ENCODE measurements at regions not wholly inside any gene's neighbourhood (a gene's known extent, or its start where the extent isn't known, plus 50 kb on each side); places are given as distances from the start of the nearest gene placed in this dataset.

GRCh38 chr1:198942466-198942865 lies 303.6 kb downstream of the PTPRC start:
- no peaks in the 10 kb centered on the region for H3K27me3 ChIP-seq (ENCODE audit: low read depth, low read length)
- peaks cover 9% of the 10 kb centered on the region for H3K4me1 ChIP-seq (ENCODE audit: low read length)
- no peaks in the 10 kb centered on the region for H3K79me2 ChIP-seq (ENCODE audit: low read length)
- H3K9ac ChIP-seq (ENCODE audit: low read length): no peak overlapping the region
- no peak overlapping the region for H3K4me3 ChIP-seq (ENCODE audit: low read length)
- H4K20me1 ChIP-seq (ENCODE audit: insufficient read depth, low read length): no peaks in the 10 kb centered on the region
- 0 out of 2 replicates have a peak, but pooled peaks cover 4% of the 10 kb centered on the region for H3K9me3 ChIP-seq (ENCODE audit: insufficient read depth, low read length)
- no peak overlapping the region for H2AFZ ChIP-seq (ENCODE audit: low read depth, low read length)
- H3K4me2 ChIP-seq (ENCODE audit: low read length): no peak overlapping the region
- no peaks in the 10 kb centered on the region for H3K36me3 ChIP-seq (replicated peaks; ENCODE audit: low read depth, low read length)
- H3K27ac ChIP-seq (ENCODE audit: low read length): no peak overlapping the region
- TF ChIP-seq CTCF (IDR thresholded peaks at IDR 0.05; ENCODE audit: low read depth, low read length): no peak
- no peak for TF ChIP-seq EZH2phosphoT487 (IDR thresholded peaks at IDR 0.05; ENCODE audit: low read depth)

- no peaks in the 10 kb centered on the region for H4K20me1 ChIP-seq (ENCODE audit: insufficient read depth, low read length)
- H3K79me2 ChIP-seq (ENCODE audit: low read length): no peaks in the 10 kb centered on the region
- TF ChIP-seq EZH2phosphoT487 (IDR thresholded peaks at IDR 0.05; ENCODE audit: low read depth) (no peak), CTCF (IDR thresholded peaks at IDR 0.05; ENCODE audit: low read depth, low read length) (no peak)
- no peak overlapping the region for H2AFZ ChIP-seq (ENCODE audit: low read depth, low read length)
- 0 out of 2 replicates have a peak, but pooled peaks cover 4% of the 10 kb centered on the region for H3K9me3 ChIP-seq (ENCODE audit: insufficient read depth, low read length)
- H3K4me1 ChIP-seq (ENCODE audit: low read length): no peaks in the 10 kb centered on the region
- no peak overlapping the region for H3K4me3 ChIP-seq (ENCODE audit: low read length)
- H3K9ac ChIP-seq (ENCODE audit: low read length): no peak overlapping the region
- no peak overlapping the region for H3K4me2 ChIP-seq (ENCODE audit: low read length)
- H3K27ac ChIP-seq (ENCODE audit: low read length): no peak overlapping the region
- no peaks in the 10 kb centered on the region for H3K36me3 ChIP-seq (replicated peaks; ENCODE audit: low read depth, low read length)
- H3K27me3 ChIP-seq (ENCODE audit: low read depth, low read length): no peaks in the 10 kb centered on the region
Measured at GRCh38 chr1:198943484-198944187, 304.8 kb downstream of the PTPRC start.

GRCh38 chr1:198947456-198947855 lies 308.6 kb downstream of the PTPRC start:
- TF ChIP-seq EZH2phosphoT487 (IDR thresholded peaks at IDR 0.05; ENCODE audit: low read depth) (no peak), CTCF (IDR thresholded peaks at IDR 0.05; ENCODE audit: low read depth, low read length) (no peak)
- H3K4me2 ChIP-seq (ENCODE audit: low read length): no peak overlapping the region

GRCh38 chr1:198948895-198949659 lies 310.2 kb downstream of the PTPRC start:
- H4K20me1 ChIP-seq (ENCODE audit: insufficient read depth, low read length): no peaks in the 10 kb centered on the region
- no peak overlapping the region for H3K9ac ChIP-seq (ENCODE audit: low read length)
- H3K4me1 ChIP-seq (ENCODE audit: low read length): no peaks in the 10 kb centered on the region
- no peak overlapping the region for H3K4me3 ChIP-seq (ENCODE audit: low read length)
- no peaks in the 10 kb centered on the region for H3K36me3 ChIP-seq (replicated peaks; ENCODE audit: low read depth, low read length)
- H2AFZ ChIP-seq (ENCODE audit: low read depth, low read length): no peak overlapping the region
- H3K9me3 ChIP-seq (ENCODE audit: insufficient read depth, low read length): no peaks in the 10 kb centered on the region
- H3K27me3 ChIP-seq (ENCODE audit: low read depth, low read length): no peaks in the 10 kb centered on the region
- TF ChIP-seq CTCF (IDR thresholded peaks at IDR 0.05; ENCODE audit: low read depth, low read length) (no peak), EZH2phosphoT487 (IDR thresholded peaks at IDR 0.05; ENCODE audit: low read depth) (no peak)
- H3K79me2 ChIP-seq (ENCODE audit: low read length): no peaks in the 10 kb centered on the region
- no peak overlapping the region for H3K4me2 ChIP-seq (ENCODE audit: low read length)
- H3K27ac ChIP-seq (ENCODE audit: low read length): no peak overlapping the region

More at GRCh38 chr1:198947456-198947855, 308.6 kb downstream of the PTPRC start:
- Histone ChIP-seq H3K4me1 (ENCODE audit: low read length) (no peaks in the 10 kb centered on the region), H2AFZ (ENCODE audit: low read depth, low read length) (no peak overlapping the region), H3K79me2 (ENCODE audit: low read length) (no peaks in the 10 kb centered on the region), H3K27me3 (ENCODE audit: low read depth, low read length) (no peaks in the 10 kb centered on the region), H3K4me3 (ENCODE audit: low read length) (no peak overlapping the region), H3K27ac (ENCODE audit: low read length) (no peak overlapping the region), H3K9me3 (ENCODE audit: insufficient read depth, low read length) (no peaks in the 10 kb centered on the region), H3K36me3 (replicated peaks; ENCODE audit: low read depth, low read length) (no peaks in the 10 kb centered on the region), H4K20me1 (ENCODE audit: insufficient read depth, low read length) (no peaks in the 10 kb centered on the region), H3K9ac (ENCODE audit: low read length) (no peak overlapping the region)

All from OCI-LY3 (cell line).